HUES64 (cell line): ENCODE measurements at regions not wholly inside any gene's neighbourhood (a gene's known extent, or its start where the extent isn't known, plus 50 kb on each side); places are given as distances from the start of the nearest gene placed in this dataset.

ENCODE experiments used
- H3K27ac ChIP-seq: 2 replicates; pipeline ENCODE4 v1.7.0; 2013; ENCODE audit warnings: low read depth, low read length, inconsistent platforms
- H3K27me3 ChIP-seq: 2 replicates; pipeline ENCODE4 v1.6.1; 2013; ENCODE audit warnings: mild to moderate bottlenecking, low read length; ENCODE audit not compliant: insufficient read depth
- H3K36me3 ChIP-seq: 2 replicates; pipeline ENCODE4 v1.6.1; 2013; ENCODE audit warnings: mild to moderate bottlenecking, low read length; ENCODE audit not compliant: insufficient read depth
- H3K4me1 ChIP-seq: 2 replicates; pipeline ENCODE4 v1.6.1; 2013; ENCODE audit warnings: mild to moderate bottlenecking, low read length, moderate library complexity; ENCODE audit not compliant: insufficient read depth
- H3K4me3 ChIP-seq: 2 replicates; pipeline ENCODE4 v1.5.1; 2013; ENCODE audit warnings: mild to moderate bottlenecking, low read length, moderate library complexity
- H3K9ac ChIP-seq: 2 replicates; pipeline ENCODE4 v1.6.1; 2013; ENCODE audit warnings: mild to moderate bottlenecking, low read depth, low read length
- H3K9me3 ChIP-seq: 2 replicates; pipeline ENCODE4 v1.6.1; 2013; ENCODE audit warnings: low read depth, low read length; ENCODE audit not compliant: insufficient read depth
- WGBS: fragments of 150-250, 120-280 bp; methylation state at CpG from one replicate; pipeline ENCODE4 v1.1.7; 2013; ENCODE audit warnings: missing lambda C conversion rate; 5-methylcytosine and 5-hydroxymethylcytosine counted together

DNA sequence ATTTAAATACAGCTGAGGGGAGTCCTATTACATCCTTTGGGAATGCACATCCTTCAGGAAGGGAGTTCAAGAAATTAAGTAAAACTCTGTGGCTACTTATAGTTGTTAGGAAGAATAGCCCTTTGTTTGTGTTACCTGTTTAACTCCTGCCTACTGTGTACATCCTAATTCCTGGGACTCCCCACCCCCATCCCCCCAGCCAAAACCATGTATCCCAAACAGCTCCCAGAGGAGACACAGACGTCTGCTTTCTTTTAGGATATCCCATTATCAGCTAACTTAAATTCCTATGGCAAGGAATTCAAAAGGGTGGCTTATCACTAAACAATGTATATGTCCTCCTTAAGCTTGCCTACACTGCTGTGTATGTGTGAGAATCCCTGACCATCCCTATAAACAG is 581.7 kb downstream of the DIPK2A start:
- Histone ChIP-seq H3K36me3 (no peaks in the 10 kb centered on the region), H3K27ac (no peak overlapping the region)
- 56% methylated on average over 1 of the region's 1 CpG for WGBS

DNA sequence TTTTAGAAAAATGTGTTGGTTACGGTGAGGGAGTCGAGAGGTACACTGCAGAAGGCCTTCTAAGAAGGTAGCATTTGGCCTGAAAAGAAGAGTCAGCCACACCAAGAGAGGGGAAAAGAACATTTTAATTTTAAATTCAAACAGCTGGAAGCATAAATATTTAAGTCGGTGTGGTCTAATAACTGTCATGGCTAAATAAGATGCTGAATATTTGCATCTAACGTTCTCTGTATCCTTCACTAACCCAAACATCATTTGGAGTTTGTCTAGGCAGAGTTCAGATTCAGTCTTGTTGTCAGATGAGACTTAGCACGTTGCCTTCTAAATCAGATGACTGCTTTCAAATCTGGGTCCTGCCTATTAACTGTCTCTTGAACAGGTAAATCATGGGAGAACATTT is 583.3 kb downstream of the DIPK2A start:
- no peak overlapping the region for H3K9ac ChIP-seq
- no peaks in the 10 kb centered on the region for H3K27me3 ChIP-seq
- no peaks in the 10 kb centered on the region for H3K36me3 ChIP-seq
- WGBS: 95% methylated on average over 4 of the region's 5 CpGs
- no peak overlapping the region for H3K4me3 ChIP-seq
- H3K27ac ChIP-seq: no peak overlapping the region
- no peaks in the 10 kb centered on the region for H3K9me3 ChIP-seq
- peaks cover 15% of the 10 kb centered on the region for H3K4me1 ChIP-seq

More for the DNA sequence above, 581.7 kb downstream of the DIPK2A start:
- Histone ChIP-seq H3K27me3 (no peaks in the 10 kb centered on the region), H3K4me1 (peaks cover 30% of the 10 kb centered on the region), H3K9me3 (no peaks in the 10 kb centered on the region), H3K9ac (no peak overlapping the region), H3K4me3 (no peak overlapping the region)

- Histone ChIP-seq H3K36me3 (no peaks in the 10 kb centered on the region), H3K4me1 (peaks cover 11% of the 10 kb centered on the region), H3K27me3 (no peaks in the 10 kb centered on the region), H3K27ac (no peak overlapping the region), H3K9me3 (no peaks in the 10 kb centered on the region), H3K9ac (no peak overlapping the region), H3K4me3 (no peak overlapping the region)
- WGBS: 91% methylated on average over 3 of the region's 3 CpGs
These were observed 584.8 kb downstream of the DIPK2A start for GRCh38 chr3:144556392-144556791.

- Histone ChIP-seq H3K27ac (no peak overlapping the region), H3K9me3 (no peaks in the 10 kb centered on the region), H3K9ac (no peak overlapping the region), H3K4me1 (peaks cover 11% of the 10 kb centered on the region), H3K27me3 (no peaks in the 10 kb centered on the region), H3K4me3 (no peak overlapping the region), H3K36me3 (no peaks in the 10 kb centered on the region)
- 97% methylated on average over 2 of the region's 2 CpGs for WGBS
These were observed 585.9 kb downstream of the DIPK2A start for GRCh38 chr3:144557515-144557914.

- H3K4me1 ChIP-seq: no peaks in the 10 kb centered on the region
- H3K9me3 ChIP-seq: no peaks in the 10 kb centered on the region
- H3K9ac ChIP-seq: no peak overlapping the region
- H3K27ac ChIP-seq: no peak overlapping the region
- 98% methylated on average over 2 of the region's 3 CpGs for WGBS
- H3K4me3 ChIP-seq: no peak overlapping the region
- no peaks in the 10 kb centered on the region for H3K27me3 ChIP-seq
- no peaks in the 10 kb centered on the region for H3K36me3 ChIP-seq
These were observed 592.4 kb downstream of the DIPK2A start for GRCh38 chr3:144564011-144564410.

GRCh38 chr3:144566320-144566719 is 594.7 kb downstream of the DIPK2A start:
- Histone ChIP-seq H3K4me3 (no peak overlapping the region), H3K4me1 (no peaks in the 10 kb centered on the region), H3K27ac (no peak overlapping the region), H3K9ac (no peak overlapping the region), H3K9me3 (no peaks in the 10 kb centered on the region), H3K27me3 (no peaks in the 10 kb centered on the region), H3K36me3 (no peaks in the 10 kb centered on the region)
- 100% methylated on average over 1 of the region's 1 CpG for WGBS

DNA sequence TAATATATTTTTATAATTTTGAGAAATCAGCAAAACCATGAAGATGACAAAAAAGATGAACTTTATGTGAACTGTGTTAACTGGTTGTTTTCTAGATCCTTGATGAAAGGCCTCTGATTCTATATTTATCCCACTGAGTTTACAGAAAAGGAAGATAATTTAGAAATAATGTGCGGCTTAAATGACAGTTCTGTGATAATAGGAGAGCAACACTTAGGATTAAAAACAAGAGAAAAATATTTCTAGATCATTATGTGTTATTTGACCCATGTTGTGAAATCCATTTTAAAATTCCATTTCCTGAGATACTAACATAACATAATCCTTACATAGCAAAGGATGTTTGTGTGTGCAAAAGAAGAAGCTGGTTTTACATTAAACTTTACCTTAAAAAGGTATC is 598.0 kb downstream of the DIPK2A start:
- no peaks in the 10 kb centered on the region for H3K27me3 ChIP-seq
- WGBS: 80% methylated on average over 1 of the region's 1 CpG
- no peak overlapping the region for H3K4me3 ChIP-seq
- H3K9ac ChIP-seq: no peak overlapping the region
- H3K4me1 ChIP-seq: no peaks in the 10 kb centered on the region
- no peaks in the 10 kb centered on the region for H3K9me3 ChIP-seq
- no peak overlapping the region for H3K27ac ChIP-seq
- H3K36me3 ChIP-seq: no peaks in the 10 kb centered on the region

- WGBS: 94% methylated on average over 1 of the region's 1 CpG
- H3K27me3 ChIP-seq: no peaks in the 10 kb centered on the region
- H3K27ac ChIP-seq: no peak overlapping the region
- H3K4me3 ChIP-seq: no peak overlapping the region
- H3K9me3 ChIP-seq: 0 out of 2 replicates have a peak, but pooled peaks cover 6% of the 10 kb centered on the region
- H3K36me3 ChIP-seq: no peaks in the 10 kb centered on the region
- no peak overlapping the region for H3K9ac ChIP-seq
- H3K4me1 ChIP-seq: no peaks in the 10 kb centered on the region
These were observed 612.2 kb downstream of the DIPK2A start for GRCh38 chr3:144583871-144584270.

DNA sequence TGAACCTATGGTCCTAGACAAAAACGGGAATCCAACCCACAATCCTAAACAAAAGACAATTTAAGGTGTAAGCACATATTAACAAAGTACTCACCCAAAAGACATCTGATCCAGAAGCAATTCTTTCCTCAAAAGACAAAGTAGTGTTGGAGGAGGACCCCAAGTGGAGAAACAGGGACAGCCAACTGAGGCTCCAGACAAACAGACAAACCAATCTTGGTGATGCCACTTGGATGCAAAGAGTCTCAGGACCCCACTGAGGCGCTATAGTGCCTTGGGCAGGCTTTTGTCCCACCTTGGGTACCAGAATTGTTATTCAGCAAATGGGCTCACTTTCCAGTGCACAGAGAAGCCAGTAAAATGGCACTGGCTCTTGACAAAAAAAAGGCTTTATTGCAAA is 613.8 kb downstream of the DIPK2A start:
- Histone ChIP-seq H3K4me3 (no peak overlapping the region), H3K27ac (no peak overlapping the region), H3K9ac (no peak overlapping the region), H3K27me3 (no peaks in the 10 kb centered on the region), H3K4me1 (peaks cover 4% of the 10 kb centered on the region), H3K9me3 (0 out of 2 replicates have a peak, but pooled peaks cover 6% of the 10 kb centered on the region), H3K36me3 (no peaks in the 10 kb centered on the region)
- 93% methylated on average over 2 of the region's 2 CpGs for WGBS

DNA sequence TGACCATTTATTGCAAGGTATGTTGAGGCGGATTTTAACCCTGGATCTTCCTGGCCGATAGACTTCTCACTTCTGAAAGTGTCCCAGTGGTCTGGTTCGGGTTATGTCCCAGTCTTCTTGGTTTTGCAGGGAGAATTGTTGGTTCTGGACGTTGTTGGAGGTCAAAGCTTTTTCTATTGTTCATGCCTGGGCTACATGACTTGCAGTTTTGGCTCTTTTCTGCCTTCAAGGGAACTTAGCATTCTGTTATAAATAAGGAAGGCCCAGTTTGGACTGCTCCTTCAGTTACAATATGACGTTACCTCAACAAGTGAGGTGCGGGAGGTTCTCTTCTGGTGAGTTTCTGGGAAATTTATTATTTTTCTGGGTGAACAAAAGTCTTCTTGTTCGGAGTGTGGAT is 614.3 kb downstream of the DIPK2A start:
- H3K4me3 ChIP-seq: no peak overlapping the region
- H3K9ac ChIP-seq: no peak overlapping the region
- WGBS: 93% methylated on average over 7 of the region's 7 CpGs
- H3K27ac ChIP-seq: no peak overlapping the region
- no peaks in the 10 kb centered on the region for H3K36me3 ChIP-seq
- 0 out of 2 replicates have a peak, but pooled peaks cover 6% of the 10 kb centered on the region for H3K9me3 ChIP-seq
- peaks cover 9% of the 10 kb centered on the region for H3K4me1 ChIP-seq
- no peaks in the 10 kb centered on the region for H3K27me3 ChIP-seq

DNA sequence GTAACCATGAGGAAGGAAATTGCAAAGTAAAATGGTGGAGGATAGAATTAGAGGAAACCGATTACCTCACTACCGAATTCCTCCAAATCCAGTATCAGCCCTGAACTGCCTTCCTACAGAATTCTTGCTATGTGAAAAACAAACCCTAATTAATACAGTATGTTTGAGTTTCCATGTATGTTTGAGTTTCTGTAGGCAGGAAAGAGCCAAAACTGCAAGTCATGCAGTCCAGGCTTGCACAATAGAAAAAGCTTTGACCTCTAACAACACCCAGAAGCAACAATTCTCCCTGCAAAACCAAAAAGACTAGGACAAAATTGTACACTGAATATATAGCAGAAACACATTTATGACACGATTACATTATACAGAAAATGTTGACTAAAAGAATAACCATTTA is 614.8 kb downstream of the DIPK2A start:
- H3K9ac ChIP-seq: no peak overlapping the region
- H3K4me1 ChIP-seq: peaks cover 13% of the 10 kb centered on the region
- WGBS: no CpG with 5 or more reads among the region's 3 CpGs
- 0 out of 2 replicates have a peak, but pooled peaks cover 6% of the 10 kb centered on the region for H3K9me3 ChIP-seq
- no peak overlapping the region for H3K4me3 ChIP-seq
- H3K36me3 ChIP-seq: no peaks in the 10 kb centered on the region
- no peaks in the 10 kb centered on the region for H3K27me3 ChIP-seq
- H3K27ac ChIP-seq: no peak overlapping the region

DNA sequence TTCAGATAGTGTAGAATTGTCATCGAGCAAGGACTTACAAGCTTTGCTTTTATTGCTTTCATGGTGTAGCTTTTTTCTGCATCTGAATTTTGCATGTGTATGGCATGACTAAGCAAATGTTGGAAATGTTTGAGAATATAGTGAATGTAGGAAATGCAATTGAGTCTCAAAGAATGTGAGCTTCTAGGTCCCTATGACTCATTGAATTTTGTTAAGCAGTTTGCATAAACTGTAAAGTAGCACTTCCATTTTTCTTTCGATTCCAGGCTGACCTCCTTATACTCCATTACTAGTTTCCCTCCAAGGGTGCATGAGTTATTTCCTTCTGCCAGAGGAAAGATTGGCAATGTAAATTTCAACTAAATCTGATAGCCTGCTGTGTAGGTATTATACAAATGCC is 619.2 kb downstream of the DIPK2A start:
- Histone ChIP-seq H3K27ac (peak overlapping the region; percentile 80), H3K27me3 (no peaks in the 10 kb centered on the region), H3K4me1 (peaks cover 18% of the 10 kb centered on the region), H3K36me3 (no peaks in the 10 kb centered on the region), H3K9ac (peak overlapping the region; percentile 3; the same call in 1 of the 2 replicates), H3K9me3 (no peaks in the 10 kb centered on the region), H3K4me3 (no peak overlapping the region)
- 61% methylated on average over 2 of the region's 2 CpGs for WGBS
